Lower leg skin (tissue), 4 donors: ENCODE measurements at regions not wholly inside any gene's neighbourhood (a gene's known extent, or its start where the extent isn't known, plus 50 kb on each side); places are given as distances from the start of the nearest gene placed in this dataset.

Experiments used
- DNase-seq, 2 donors: peaks; one replicate each; pipeline ENCODE4 v3.0.0-alpha.2; 2019; ENCODE audit warnings: low spot score in 2 of 2
- H3K4me3 ChIP-seq: fragments of 200-600 bp; sonication (generic); 2 replicates; pipeline ENCODE4 v1.5.1; 2017; ENCODE audit warnings: mild to moderate bottlenecking, low read depth; ENCODE audit not compliant: poor library complexity, severe bottlenecking
- CTCF ChIP-seq, 3 donors: fragments of 450-650 bp; IDR thresholded peaks; one replicate each; pipeline ENCODE4 v1.5.1; 2016; ENCODE audit warnings: antibody characterized with exemption in 3 of 3, mild to moderate bottlenecking in 3 of 3, moderate library complexity in 2 of 3
- POLR2A ChIP-seq, 2 donors: fragments of 450-650 bp; IDR thresholded peaks; one replicate each; pipeline ENCODE4 v1.6.1; 2016 to 2017; ENCODE audit warnings: antibody characterized with exemption in 2 of 2, mild to moderate bottlenecking in 1 of 2, moderate library complexity in 1 of 2
- WGBS, 2 donors: methylation state at CpG; one replicate each; pipeline ENCODE4 v1.1.5; 2018; 5-methylcytosine and 5-hydroxymethylcytosine counted together
- intact Hi-C: fragments of 100-400 bp; cut with DNase I; formaldehyde crosslinking; loops from one replicate; pipeline ENCODE4 v1.15.0; 2023; ENCODE audit warnings: low total_unique reads

GRCh38 chr14:58765843-58766242 is 128.1 kb downstream of the DACT1 start:
- 84 to 86% methylated on average over 6 of the region's 6 CpGs for WGBS, 2 donors
- no peak for DNase-seq
- intact Hi-C loops: no loop called here
- TF ChIP-seq CTCF (IDR thresholded peaks at IDR 0.05) (no peak), POLR2A (IDR thresholded peaks at IDR 0.05) (no peak)
- no peak overlapping the region for H3K4me3 ChIP-seq

GRCh38 chr14:58769011-58769643 is 131.4 kb downstream of the DACT1 start:
- no peak overlapping the region for H3K4me3 ChIP-seq
- intact Hi-C loops: no loop called here
- DNase-seq: no peak
- WGBS, 2 donors: 79 to 92% methylated on average over 5 of the region's 5 CpGs
- TF ChIP-seq POLR2A (IDR thresholded peaks at IDR 0.05) (no peak), CTCF (IDR thresholded peaks at IDR 0.05) (no peak)

- WGBS, 2 donors: 48 to 68% methylated on average over 2 of the region's 2 CpGs
- intact Hi-C loops: no loop called here
- no peak for DNase-seq
- no peak overlapping the region for H3K4me3 ChIP-seq
- TF ChIP-seq CTCF (IDR thresholded peaks at IDR 0.05): no peak
- no peak for TF ChIP-seq POLR2A (IDR thresholded peaks at IDR 0.05)
Measured at GRCh38 chr14:58769771-58770170, 132.0 kb downstream of the DACT1 start.

GRCh38 chr14:58770491-58770982 is 132.8 kb downstream of the DACT1 start:
- DNase-seq: no peak
- intact Hi-C loops: no loop called here
- TF ChIP-seq POLR2A (IDR thresholded peaks at IDR 0.05): no peak
- no peak for TF ChIP-seq CTCF (IDR thresholded peaks at IDR 0.05)
- H3K4me3 ChIP-seq: no peak overlapping the region

- intact Hi-C loops: no loop called here
- WGBS, 2 donors: 85 to 86% methylated on average over 6 of the region's 6 CpGs
- no peak overlapping the region for H3K4me3 ChIP-seq
- DNase-seq: no peak
- TF ChIP-seq CTCF (IDR thresholded peaks at IDR 0.05): no peak
- no peak for TF ChIP-seq POLR2A (IDR thresholded peaks at IDR 0.05)
Measured at GRCh38 chr14:58771016-58771415, 133.3 kb downstream of the DACT1 start.

- intact Hi-C loops: no loop called here
- no peak for DNase-seq
- TF ChIP-seq POLR2A (IDR thresholded peaks at IDR 0.05): no peak
- TF ChIP-seq CTCF (IDR thresholded peaks at IDR 0.05): no peak
- WGBS, 2 donors: 89 to 91% methylated on average over 3 of the region's 3 CpGs
- no peak overlapping the region for H3K4me3 ChIP-seq
Measured at GRCh38 chr14:58772116-58772515, 134.4 kb downstream of the DACT1 start.
